Skin of body (tissue), 1 donor: ENCODE measurements at regions not wholly inside any gene's neighbourhood (a gene's known extent, or its start where the extent isn't known, plus 50 kb on each side); places are given as distances from the start of the nearest gene placed in this dataset.

Experiments
- DNase-seq: peaks from one replicate; lab custom pipeline; 2025; lab: John Stamatoyannopoulos, UW

DNA sequence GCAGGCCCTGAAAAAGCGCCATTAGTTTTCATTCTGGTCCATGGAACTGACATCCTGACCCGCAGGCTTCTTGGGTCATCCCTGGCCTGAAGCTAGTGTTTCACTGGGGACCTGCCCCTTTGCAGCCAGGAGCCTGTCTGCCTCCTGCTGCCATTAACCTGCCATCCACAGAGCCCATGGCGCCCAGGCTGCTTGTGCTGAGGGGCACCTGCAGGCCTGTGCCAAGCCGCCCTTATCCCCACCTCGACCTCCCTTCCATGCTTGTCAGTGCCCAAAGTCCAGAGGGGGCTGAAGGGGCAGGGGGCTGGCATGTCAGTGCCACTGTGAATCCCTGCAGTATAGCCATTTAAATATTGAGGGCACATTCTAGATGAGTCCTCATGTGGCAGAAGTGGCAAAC is 207.6 kb upstream of the USP25 start:
- DNase-seq = no peak

DNA sequence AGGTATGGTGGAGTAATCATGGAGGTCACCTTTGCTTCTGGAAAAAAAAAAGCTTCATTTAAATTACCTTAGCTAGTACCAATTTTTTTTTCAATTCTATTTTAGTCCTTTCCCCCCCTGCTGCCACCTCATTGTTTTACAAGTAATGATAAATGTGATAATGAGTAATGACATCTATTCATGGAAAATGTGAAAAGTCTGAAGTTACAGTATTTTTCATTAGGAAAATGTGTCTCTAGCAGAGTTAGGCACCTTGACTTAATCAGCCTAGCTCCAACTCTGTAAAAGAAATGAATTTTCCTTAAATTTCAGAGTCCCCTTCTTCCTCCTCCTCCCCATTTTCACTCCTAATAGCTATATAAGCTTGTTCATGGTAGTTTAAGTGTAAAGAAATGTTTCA is 204.9 kb upstream of the USP25 start:
- no peak for DNase-seq

DNA sequence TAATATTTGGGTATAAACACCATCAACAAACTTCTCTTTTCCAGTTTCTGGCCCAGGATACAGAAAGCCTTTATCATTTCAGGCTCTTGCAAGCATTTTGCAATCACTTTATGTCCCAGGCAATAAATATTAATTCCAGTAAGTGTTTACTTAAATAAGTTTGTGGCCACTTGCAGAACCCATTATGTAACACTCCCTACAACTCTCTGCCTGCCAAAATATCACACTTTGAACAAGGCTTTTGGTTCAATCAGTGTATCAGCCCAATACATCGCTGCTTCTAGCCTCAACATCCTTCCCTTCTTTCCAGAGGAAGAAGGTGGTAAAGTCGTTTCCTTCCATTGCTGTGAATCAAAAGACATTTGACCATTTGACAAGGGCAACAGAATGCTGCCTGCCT is 203.0 kb upstream of the USP25 start:
- no peak for DNase-seq

DNA sequence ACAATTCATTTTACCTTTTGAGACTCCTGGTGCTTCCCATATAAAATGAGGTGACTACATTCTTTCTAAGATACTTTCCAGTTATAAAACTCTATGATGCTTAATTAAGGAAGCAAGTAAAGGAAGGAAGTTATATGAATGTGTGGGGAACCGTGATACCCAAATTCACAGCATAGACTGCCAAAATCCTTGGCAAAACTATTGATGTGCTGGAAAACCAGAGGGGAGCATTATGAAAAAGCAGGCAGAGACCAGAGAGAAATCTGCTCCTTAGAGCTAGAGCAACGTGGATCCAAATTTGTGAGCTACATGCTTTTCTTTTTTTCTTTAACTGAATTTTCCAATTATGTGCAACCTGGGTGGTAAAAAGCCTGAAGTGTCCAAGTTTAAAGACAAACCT is 201.4 kb upstream of the USP25 start:
- DNase-seq = no peak

DNA sequence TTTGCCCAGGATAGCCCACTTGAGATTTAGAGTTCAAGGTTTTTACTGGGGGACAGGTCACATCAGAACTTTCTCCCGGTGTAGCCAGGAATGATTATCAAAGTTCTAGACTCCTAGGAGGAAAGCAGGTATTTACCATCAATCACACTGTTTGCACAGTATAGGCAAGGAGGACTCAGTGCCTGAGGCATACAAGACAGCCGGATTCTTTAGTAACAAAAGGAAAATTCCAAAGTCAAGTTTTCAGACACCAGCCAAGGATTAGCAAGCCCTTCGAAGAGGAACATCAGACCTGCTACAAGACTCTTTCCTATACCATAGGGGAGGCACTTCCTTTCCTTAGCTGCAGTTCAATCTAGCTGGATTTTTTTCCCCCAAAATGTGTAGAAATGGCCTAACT is 197.8 kb upstream of the USP25 start:
- no peak for DNase-seq

DNA sequence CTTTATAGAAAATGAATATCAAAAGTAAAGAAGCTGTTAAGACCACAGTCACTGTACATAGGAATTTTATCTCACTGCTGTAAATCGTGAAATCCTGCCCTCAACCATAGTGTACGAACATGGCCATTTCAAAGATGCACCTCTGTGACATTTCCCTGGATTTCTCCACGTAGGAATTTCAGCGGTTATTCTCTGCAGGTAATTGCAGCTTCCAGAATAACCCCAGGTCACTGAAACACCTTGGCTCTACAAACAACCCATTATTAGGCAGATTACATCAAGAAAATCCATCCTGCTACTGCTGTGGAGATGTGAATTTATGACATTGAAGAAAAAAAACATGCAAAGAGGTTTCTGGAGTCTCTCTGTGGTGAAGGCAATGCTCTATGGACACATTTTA is 196.2 kb upstream of the USP25 start:
- DNase-seq = no peak

DNA sequence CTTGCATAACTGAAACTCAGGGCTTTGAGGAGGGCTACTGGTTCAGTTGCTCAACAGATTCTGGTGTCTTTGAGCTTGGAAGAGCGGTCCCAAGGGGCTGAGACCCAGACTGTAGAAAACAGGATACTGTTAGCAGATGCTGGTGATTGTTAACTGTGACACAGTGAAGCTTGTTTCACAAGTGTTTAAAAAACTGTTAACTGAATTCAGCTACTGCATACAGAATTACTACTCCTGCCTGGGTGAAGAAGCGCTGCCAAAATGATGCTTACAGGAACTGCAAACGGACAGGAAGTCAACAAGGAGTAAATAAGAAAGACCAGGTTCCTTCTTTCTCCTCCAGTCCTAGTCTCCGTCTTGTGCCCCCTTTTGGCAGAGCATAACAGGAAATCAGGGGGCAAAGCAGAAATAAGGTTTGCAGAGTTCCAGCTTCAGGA is 195.3 kb upstream of the USP25 start:
- DNase-seq = no peak

DNA sequence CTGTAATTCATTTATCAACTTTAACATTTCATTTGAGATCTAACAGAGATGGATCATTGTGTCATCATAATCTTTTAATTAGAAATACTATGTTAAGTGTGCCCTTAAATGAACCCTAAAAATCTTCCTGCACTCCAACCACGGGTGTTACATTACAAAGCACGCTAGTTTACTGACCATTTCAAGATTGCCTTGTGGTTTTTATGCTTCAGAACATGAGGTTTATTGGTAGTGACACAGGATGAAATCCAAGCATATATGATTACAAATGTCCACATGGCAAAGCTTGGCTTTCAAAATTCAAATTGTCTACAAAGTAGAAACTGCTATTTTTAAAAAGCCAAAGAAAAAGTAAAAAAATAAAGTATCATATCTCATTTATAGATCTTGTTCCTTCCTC is 190.4 kb upstream of the USP25 start:
- no peak for DNase-seq

DNA sequence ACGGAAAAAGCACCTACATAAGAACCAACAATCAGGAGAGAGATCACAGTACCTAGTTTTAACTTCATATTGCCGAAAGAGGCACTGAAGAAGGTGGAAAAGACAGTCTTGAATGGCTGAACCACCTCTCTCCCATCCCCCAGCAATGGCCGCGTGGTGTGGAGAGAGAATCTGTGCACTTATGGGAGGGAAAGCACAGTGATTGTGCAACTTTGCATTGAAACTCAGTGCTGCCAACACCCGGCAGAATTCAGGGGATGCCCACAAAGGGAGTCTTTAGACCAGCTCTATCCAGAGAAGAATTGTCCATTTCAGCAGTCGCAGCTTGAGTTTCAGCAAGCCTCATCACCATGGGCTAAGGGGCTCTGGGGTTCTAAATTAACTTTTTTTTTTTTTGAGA is 186.3 kb upstream of the USP25 start:
- DNase-seq = no peak

DNA sequence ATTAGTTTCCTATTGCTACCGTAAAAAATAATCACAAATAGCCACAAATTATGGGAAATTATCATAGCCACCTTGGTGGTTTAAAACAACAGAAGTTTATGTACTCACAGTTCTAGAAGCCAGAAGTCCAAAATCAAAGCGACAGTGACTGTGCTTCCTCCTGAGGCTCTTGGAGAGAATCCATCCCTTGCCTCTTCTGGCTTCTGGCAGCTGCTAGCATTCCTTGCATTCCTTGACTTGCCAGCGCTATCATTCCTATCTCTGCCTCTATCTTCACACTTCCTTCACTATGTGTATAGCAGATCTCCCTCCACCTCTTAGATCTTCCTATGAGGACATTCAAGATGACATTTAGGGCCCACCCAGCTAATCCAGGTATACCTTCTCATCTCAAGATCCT is 180.1 kb upstream of the USP25 start:
- DNase-seq = no peak

DNA sequence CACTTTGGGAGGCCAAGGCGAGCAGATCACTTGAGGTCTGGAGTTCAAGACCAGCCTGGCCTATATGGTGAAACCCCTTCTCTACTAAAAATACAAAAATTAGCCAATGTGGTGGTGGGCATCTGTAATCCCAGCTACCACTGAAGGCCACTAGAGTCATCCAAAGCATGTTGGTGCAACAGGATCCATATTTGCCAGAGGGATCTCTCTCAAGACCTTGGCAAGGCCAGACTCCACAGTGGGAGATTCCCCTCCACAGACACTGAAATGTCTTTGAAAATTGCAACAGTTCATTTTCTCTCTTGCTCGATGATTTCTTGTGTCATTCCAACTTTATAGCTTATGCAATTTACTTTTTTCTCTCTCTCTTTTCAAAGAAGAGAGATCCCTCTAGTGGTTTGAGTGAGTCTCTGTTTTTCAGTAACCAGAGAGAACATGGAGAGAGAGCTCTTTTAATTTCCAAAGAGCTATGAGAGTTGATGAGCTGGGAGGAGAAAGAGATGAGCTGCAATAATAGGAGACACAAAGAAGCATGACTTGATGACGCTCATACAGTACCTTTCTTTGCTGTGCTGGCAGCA is 176.8 kb upstream of the USP25 start:
- DNase-seq = no peak

DNA sequence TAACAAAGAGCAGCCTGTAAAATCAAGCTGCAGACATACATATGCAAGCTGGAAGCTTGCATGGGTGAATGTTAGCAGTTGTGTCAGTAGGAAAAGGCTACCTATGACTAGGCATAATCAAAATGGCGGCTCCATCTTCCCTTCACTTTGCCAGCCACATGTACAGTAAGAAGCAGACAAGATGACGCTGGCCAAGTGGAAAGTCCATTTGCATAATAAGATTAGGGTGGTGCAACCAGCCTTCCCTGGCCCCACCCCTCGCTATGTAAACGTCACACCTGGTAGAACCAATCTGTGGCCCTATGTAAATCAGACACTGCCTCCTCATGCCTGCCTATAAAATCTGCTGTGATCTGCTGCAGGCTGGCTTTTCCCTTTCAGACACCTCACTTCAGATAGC is 171.9 kb upstream of the USP25 start:
- no peak for DNase-seq

DNA sequence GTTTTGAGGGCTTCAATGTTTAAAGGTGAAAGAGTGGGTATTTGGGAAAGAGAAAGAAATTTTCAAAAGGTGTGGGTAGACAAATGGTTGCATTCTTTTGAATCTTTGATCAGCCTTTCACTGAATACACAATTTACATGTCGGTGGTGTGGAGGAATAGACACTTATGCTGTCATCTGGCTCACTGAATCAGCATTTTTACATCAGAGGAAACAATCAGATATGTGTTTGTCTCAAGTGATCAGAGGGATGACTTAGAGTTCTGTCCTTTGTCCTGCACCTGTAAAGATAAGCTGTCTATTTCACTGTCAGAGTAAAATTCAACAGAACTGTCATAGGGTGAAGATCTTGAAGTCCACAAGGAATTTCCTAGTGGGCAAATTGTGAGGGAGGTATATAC is 170.9 kb upstream of the USP25 start:
- no peak for DNase-seq

DNA sequence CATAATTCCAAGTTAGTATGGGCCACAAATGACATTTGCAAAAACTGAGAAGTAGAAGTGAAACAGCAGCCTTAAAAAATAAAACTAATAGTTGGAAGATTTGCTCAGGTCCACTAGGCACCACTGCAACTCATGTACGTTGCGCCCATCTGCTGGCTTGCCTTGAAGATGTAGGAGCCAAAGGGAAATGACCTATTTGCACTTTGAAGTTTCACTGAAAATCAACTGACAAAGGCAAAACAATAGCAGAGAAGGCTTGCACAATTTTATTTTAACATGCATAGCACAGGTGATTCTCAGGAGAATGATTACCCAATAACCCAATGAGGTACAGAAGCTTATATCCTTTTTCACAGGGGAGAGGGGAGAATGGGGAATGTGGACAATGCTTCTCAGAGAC is 170.1 kb upstream of the USP25 start:
- DNase-seq = no peak

DNA sequence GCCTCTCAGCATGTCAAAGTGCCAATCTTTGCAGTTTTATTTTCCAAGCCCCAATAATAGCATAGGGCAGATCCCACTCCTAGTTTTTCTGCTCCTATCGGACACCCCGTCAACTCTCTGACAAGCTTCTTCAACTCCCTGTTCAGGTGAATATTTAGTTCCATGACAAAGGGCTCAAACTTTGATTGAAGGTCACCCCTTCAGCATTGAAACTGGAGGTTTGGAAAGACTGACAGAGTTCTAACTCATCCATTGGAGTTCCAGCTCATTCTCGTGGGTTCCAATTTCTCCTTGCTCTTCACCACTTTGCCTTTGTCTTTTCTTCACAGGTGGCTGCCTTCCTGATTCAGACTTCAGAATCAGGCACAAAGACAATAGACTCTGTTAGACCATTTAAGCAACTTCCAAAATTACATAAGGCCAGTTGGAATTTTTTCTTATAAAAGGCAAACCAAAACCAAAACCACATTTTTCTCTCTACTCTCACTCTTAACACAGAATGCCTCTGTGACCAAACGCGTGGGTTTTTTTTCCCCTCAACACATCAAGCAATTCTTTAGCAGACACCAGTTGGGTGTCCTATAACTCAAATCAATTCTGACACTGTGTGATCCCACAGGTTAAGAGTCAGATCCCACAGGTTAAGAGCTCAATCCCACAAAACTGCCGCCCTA is 169.3 kb upstream of the USP25 start:
- DNase-seq = no peak

DNA sequence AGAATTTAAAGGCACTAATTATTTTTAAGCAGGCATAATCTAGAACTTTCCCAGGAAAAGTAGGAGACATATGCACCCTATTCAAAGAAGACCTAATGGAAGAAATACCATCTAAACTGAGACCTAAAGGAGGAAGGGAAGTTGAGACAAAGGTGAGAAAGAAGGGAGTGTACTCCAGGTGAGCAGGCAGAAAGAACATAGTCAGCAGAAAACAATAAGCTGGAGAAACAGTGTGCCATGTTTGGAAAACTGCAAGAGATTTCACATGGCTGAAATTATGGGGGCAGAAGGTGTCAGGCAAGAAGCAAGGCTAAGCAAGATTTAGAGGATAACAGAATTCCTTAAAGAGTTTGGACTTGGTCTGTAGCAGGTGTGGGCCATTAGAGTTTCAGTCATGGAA is 167.0 kb upstream of the USP25 start:
- DNase-seq = no peak

DNA sequence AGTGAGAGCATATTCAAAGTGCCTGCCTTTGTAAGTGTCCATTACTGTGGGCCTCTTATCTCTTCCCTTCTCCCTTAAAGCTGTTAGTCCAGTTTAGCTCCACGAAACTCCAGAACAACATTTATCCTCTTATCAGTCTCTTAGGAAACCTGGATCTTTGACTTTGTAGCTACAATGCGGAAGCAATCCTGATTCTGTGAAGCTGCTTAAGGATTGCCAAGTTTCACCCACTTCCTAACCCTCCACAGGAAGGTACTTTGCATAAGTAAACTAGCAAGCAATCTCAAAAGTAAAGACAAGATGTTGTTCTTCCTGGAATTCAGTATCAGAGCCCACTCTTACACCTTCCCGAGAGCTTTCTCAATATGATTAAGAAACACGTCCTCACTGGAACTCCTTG is 164.9 kb upstream of the USP25 start:
- DNase-seq = no peak

DNA sequence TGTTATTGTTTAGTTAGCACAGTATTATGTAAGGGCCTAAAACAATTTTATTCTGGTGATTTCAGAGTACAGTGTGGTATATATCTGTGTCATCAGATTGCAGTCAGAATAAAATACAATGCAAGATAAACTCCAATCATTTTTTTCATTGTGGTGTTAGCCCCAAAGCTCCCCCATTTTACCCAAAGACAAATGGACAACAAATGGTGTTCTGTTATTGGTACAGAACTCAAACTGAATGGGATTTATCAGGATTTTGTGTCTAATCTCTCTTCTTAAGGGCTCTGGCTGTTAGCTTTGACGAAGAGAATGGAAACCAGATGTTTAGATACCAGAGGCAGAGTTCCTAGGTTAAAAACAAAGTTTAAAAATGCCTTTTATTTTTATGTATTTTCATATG is 163.1 kb upstream of the USP25 start:
- no peak for DNase-seq

DNA sequence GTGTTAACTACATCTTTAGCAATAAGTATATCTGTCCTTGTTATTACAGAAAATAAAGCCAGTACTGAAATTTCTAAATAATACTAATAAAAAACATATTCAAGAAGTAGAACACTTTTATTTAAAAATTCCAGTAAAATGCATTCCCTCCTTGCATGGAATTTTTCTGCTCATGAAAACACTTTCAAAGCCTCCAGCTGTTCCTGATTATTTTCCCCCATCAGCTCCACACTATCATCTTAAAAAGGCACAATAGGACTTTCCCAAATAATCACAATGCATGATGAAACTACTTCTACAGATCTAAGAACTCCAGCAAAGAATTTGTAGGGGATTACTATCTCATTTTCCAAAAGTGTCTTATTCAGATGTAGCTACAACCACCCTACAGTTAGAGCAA is 162.6 kb upstream of the USP25 start:
- peak; percentile 34 for DNase-seq

DNA sequence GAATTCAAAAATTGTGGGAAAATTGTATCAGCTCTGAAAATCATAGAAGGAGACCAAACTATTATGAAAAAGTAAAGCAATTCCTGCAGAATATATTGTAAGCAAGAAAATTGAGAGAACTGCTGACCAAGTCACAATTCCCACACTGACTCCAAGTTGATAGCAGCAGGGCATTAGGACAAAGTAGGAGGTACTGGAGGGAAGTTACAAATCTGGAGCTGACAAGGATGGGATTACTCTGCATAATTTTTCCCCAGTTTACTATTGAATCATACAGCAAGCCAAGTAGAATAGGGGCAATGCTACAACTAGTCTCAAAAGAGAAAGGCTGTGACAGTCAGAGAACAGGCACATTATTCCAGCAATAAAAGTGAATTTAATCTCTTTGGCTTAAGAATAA is 161.3 kb upstream of the USP25 start:
- no peak for DNase-seq

DNA sequence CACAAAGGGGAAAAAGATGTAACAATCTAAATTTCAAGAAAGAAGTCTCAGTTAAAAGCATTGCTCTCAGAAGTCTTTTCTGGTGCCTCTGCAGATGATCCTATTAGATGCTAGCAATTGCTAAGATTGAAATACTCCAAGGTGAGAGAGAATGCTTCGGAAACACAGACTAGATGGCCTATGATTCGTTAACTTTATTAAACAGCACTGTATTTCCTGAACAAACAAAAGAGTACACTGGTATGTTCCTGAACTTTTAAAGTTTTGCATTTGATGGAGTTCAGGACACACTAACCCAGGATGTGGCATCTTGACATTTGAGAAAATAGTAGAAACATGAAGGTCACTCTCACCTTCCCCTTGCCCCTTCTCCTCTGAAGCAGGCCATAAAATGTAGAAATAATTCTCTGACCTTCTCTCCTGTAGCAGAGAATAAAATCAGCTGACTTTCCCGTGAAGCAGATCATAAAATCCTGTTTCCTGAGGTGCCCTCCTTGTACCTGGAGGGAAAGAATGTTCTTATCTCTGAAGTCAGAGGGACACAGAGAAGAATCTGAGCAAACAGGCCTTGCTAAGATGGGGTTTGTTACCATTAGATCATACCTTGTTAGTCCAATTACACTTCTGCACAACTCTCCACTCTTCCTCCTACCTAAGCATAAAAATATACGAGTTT is 142.9 kb upstream of the USP25 start:
- no peak for DNase-seq

DNA sequence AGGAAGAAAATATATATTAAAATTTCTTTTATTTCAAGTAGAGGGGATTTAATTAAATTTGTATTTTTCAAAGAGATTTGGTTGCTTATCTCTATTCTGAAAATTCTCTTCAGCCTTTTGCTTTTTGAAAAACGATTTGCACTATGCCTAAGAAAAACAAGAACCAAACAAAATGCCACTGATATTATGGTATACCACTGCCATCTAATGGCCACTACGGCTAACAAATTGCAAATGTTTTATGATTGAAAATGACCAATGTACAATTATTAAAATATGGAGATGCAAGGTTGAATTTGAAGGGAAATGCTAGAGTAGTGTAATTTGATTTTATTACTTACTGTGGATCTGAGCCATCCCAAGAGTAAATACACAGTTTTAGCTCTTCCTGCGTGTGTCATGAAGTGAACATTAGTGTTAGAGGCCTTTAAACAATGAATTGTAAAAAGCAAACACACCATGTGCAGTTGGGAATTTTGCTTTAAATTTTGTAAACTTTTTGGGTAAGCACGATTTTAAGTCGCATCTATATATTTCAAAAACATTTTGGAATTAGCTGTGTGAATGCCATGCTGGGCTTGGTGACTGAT is 137.4 kb upstream of the USP25 start:
- peak; percentile 22 for DNase-seq

DNA sequence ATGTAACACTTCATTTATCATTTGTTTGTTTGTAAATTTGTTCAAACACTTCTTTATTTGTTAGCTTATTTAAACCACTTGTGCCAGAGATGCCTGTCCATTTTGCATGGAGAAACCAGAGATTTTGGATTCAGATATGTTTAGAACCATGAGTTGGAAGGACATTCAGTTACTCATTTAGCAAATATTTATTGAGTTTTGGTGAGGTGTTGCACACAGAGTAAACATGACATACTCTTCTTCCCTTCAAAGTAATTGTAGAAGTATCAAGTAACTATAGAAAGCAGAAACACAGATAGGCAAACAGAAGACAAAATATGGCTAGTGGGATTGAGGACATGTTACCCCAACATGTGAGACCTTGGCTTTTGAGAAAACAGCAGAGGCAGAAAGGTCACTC is 136.8 kb upstream of the USP25 start:
- no peak for DNase-seq
